ENCODE measurements at regions not wholly inside any gene's neighbourhood (a gene's known extent, or its start where the extent isn't known, plus 50 kb on each side); places are given as distances from the start of the nearest gene placed in this dataset.
"Not testable (repeated sequence)": the region's sequence is repeated elsewhere in the genome, so short reads cannot be mapped to it uniquely, and the experiment has no call there.

DNA sequence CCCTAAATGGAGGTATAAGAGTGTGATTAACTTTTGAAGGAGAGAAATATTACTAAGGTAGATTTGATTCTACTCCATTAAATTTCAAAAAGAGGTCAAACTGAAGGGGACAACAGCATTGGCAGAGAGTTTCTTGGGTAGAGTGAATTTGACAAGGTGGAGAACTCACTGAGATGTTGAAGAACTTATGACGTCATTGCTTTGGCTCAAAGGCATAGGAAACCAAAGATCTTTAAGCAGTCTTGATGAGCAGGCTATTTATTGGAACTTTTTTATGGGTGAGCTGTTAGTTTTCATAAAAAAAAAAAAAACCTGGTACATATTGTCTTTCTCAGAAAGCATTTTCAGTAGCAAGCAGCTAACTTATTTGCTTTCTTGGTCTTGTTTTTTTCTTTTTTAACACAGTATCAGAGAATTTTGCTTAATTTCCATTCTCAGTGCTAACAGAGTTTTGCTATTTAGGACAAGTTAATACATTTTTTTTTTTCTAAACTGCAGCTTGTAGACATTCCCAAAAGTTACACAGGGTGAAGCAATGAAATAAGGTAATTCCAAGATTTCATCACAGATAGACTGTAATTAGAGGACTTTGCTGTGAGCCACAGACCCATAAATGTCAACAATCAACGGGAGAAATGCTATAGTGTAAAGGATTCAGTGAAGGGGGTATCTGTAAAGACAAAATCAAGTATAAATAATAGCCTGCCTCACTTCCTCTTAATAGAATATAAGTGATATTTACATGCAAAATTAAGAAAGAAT is 412.2 kb upstream of the KLHL1 start:
- no peak for DNase-seq (ENCODE audit: low read depth in 1 of 2, low spot score in 1 of 2)
- no peak for TF ChIP-seq MAZ (IDR thresholded peaks at IDR 0.05; ENCODE audit: borderline replicate concordance, low read depth, low read length)
- no peak for TF ChIP-seq SREBF2 (IDR thresholded peaks at IDR 0.05)
- no peak for TF ChIP-seq PHF8 (IDR thresholded peaks at IDR 0.05; ENCODE audit: borderline replicate concordance, low read depth)
- TF ChIP-seq EP300 (IDR thresholded peaks at IDR 0.05) = no peak
- no peak for TF ChIP-seq BHLHE40 (IDR thresholded peaks at IDR 0.05; ENCODE audit: low read depth, low read length)
- no peak for TF ChIP-seq CHD4 (IDR thresholded peaks at IDR 0.05; ENCODE audit: borderline replicate concordance)
- no peak for TF ChIP-seq HOXB13 (CRISPR knock-in tag; IDR thresholded peaks at IDR 0.05; ENCODE audit: low read depth)
- FAIRE-seq = no peak
- H3K27ac ChIP-seq = no peak overlapping the region
- 8% methylated on average over 2 of the region's 2 CpGs for WGBS (ENCODE audit: missing lambda C conversion rate)
- ATAC-seq = no peak
- no peak overlapping the region for H3K4me3 ChIP-seq
- H3K4me2 ChIP-seq = no peak overlapping the region
- H3K9me3 ChIP-seq = no peaks in the 10 kb centered on the region
- ChIA-PET CTCF (no interaction called here), POLR2A (no interaction called here)
- H3K4me1 ChIP-seq = no peaks in the 10 kb centered on the region

DNA sequence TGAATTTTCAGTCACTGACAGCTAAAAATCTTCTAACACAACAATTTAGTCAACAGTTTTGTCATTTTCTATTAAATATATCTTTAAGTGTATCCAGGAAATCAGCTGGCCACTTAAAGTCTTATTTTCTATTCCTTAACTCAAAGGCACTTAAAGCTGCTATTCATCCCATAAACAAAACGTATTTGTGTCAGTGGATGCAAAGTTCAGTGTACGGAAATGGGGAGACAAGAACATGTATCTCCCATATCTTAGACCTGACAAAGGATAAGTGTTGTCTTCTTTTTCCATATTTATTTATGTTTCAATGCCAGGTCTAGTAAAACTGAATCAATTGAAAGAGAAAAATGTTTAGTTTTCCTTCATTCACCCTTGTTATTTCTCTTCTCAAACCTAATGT is 409.8 kb upstream of the KLHL1 start:
- Histone ChIP-seq H3K27ac (no peak overlapping the region), H3K4me2 (no peak overlapping the region), H3K4me1 (no peaks in the 10 kb centered on the region), H3K4me3 (no peak overlapping the region), H3K9me3 (no peaks in the 10 kb centered on the region)
- TF ChIP-seq RNF2 (IDR thresholded peaks at IDR 0.05; ENCODE audit: borderline replicate concordance, low read depth) (no peak), EP300 (IDR thresholded peaks at IDR 0.05) (no peak), HEYL (CRISPR knock-in tag; IDR thresholded peaks at IDR 0.05) (no peak), FOSB (CRISPR knock-in tag; IDR thresholded peaks at IDR 0.05) (no peak), EHF (CRISPR knock-in tag; IDR thresholded peaks at IDR 0.05) (no peak), ZC3H11A (IDR thresholded peaks at IDR 0.05) (no peak), HOXA7 (CRISPR knock-in tag; IDR thresholded peaks at IDR 0.05) (no peak)
- ChIA-PET POLR2A (no interaction called here), CTCF (no interaction called here)
- no peak for ATAC-seq
- 47% methylated on average over 2 of the region's 2 CpGs for WGBS (ENCODE audit: missing lambda C conversion rate)
- no peak for DNase-seq (ENCODE audit: low read depth in 1 of 2, low spot score in 1 of 2)
- no peak for FAIRE-seq

DNA sequence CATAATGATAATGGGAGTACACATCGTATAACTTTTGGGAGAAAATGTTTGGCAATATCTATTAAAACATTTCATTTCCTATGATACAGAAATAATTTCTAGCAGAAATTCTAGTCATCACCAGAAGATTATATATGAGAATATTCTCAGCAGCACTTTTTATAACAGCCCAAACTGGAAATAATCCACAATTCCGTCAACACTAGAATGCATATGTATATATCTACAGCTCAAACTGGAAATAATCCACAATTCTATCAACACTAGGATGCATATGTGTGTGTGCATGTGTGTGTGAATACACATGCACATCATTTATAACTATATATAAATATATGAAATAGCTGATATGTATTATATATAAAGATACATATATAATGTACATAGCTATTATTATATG is 408.0 kb upstream of the KLHL1 start:
- 56% methylated on average over 2 of the region's 2 CpGs for WGBS (ENCODE audit: missing lambda C conversion rate)
- ATAC-seq = no peak
- TF ChIP-seq HDAC2 (IDR thresholded peaks at IDR 0.05) (no peak), ZNF302 (CRISPR knock-in tag; IDR thresholded peaks at IDR 0.05) (no peak), KDM5A (IDR thresholded peaks at IDR 0.05) (no peak), TFCP2L1 (CRISPR knock-in tag; IDR thresholded peaks at IDR 0.05) (no peak), TP53 (CRISPR knock-in tag; IDR thresholded peaks at IDR 0.05) (no peak), FOXS1 (CRISPR knock-in tag; IDR thresholded peaks at IDR 0.05) (no peak), NPAS2 (CRISPR knock-in tag; IDR thresholded peaks at IDR 0.05; ENCODE audit: borderline replicate concordance) (no peak), ZFP36 (IDR thresholded peaks at IDR 0.05; ENCODE audit: borderline replicate concordance, partially characterized antibody) (no peak)
- TF ChIP-seq, protein P1, sequence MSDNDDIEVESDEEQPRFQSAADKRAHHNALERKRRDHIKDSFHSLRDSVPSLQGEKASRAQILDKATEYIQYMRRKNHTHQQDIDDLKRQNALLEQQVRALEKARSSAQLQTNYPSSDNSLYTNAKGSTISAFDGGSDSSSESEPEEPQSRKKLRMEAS (IDR thresholded peaks at IDR 0.05) = no peak

DNA sequence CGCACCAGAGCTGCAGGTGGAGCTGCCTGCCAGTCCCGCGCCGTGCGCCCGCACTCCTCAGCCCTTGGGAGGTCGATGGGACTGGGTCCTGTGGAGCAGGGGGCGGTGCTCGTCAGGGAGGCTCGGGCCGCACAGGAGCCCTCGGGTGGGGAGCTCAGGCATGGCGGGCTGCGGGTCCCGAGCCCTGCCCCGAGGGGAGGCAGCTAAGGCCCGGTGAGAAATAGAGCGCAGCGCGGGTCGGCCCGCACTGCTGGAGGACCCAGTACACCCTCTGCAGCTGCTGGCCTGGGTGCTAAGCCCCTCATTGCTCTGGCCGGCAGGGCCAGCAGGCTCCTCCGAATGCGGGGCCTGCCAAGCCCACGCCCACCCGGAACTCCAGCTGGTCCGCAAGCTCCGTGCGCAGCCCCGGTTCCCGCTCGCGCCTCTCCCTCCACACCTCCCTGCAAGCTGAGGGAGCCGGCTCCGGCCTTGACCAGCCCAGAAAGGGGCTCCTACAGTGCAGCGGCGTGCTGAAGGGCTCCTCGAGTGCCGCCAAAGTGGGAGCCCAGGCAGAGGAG is 403.7 kb upstream of the KLHL1 start:
- ATAC-seq; H3K4me2 ChIP-seq; POLR2A ChIA-PET; H3K27ac ChIP-seq; H3K9me3 ChIP-seq; DNase-seq (ENCODE audit: low read depth in 1 of 2, low spot score in 1 of 2); H3K4me1 ChIP-seq; FAIRE-seq; H3K4me3 ChIP-seq; CTCF ChIA-PET: not testable (repeated sequence)
- WGBS (ENCODE audit: missing lambda C conversion rate) = 71% methylated on average over 18 of the region's 40 CpGs

More for the DNA sequence above, 408.0 kb upstream of the KLHL1 start:
- no peak overlapping the region for H3K4me2 ChIP-seq
- FAIRE-seq = no peak
- no peak overlapping the region for H3K4me3 ChIP-seq
- no peak overlapping the region for H3K27ac ChIP-seq
- ChIA-PET CTCF (no interaction called here), POLR2A (no interaction called here)
- no peaks in the 10 kb centered on the region for H3K4me1 ChIP-seq
- DNase-seq (ENCODE audit: low read depth in 1 of 2, low spot score in 1 of 2) = no peak
- no peaks in the 10 kb centered on the region for H3K9me3 ChIP-seq
